GM12891 (cell line): ENCODE measurements at regions not wholly inside any gene's neighbourhood (a gene's known extent, or its start where the extent isn't known, plus 50 kb on each side); places are given as distances from the start of the nearest gene placed in this dataset.

Source experiments
- POLR2AphosphoS5 ChIP-seq: IDR thresholded peaks from 2 replicates; pipeline ENCODE4 v1.6.1; 2011; ENCODE audit warnings: low read depth, low read length, control low read depth
- SPI1 ChIP-seq: IDR thresholded peaks from 2 replicates; pipeline ENCODE4 v1.6.1; 2011; ENCODE audit warnings: low read depth, low read length, control low read depth

DNA sequence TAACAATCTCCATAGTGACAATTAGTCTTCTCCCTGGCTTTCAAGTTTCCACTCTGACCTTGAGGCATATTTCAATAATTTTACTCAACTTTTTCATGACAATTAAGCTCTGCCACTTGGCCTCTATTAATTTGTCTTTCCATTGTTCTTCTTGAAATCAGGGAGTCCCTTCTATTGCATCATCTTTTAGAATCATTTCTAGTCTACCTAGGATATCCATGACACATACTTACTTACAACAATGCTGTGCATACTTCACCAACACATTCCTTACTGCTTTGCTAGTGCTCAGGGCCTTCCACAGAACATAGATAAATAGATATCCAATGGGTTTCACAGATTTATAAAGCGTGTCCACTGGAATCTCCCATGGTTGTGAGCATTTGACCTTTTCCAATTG is 331.5 kb upstream of the LRP1B start:
- TF ChIP-seq POLR2AphosphoS5 = no peak
- TF ChIP-seq SPI1 = no peak
